GM20000 (cell line): ENCODE measurements at regions not wholly inside any gene's neighbourhood (a gene's known extent, or its start where the extent isn't known, plus 50 kb on each side); places are given as distances from the start of the nearest gene placed in this dataset.
"Not testable (repeated sequence)": the region's sequence is repeated elsewhere in the genome, so short reads cannot be mapped to it uniquely, and the experiment has no call there.

Source experiments
- DNase-seq: peaks from one replicate; pipeline ENCODE4 v3.0.0; 2012; ENCODE audit warnings: low spot score
- TF ChIP-seq, protein P1 (sequence below): IDR thresholded peaks from 2 replicates; pipeline ENCODE4 v1.5.1; 2012; ENCODE audit warnings: mild to moderate bottlenecking, control low read depth; ENCODE audit errors: extremely low read depth, missing control alignments

DNA sequence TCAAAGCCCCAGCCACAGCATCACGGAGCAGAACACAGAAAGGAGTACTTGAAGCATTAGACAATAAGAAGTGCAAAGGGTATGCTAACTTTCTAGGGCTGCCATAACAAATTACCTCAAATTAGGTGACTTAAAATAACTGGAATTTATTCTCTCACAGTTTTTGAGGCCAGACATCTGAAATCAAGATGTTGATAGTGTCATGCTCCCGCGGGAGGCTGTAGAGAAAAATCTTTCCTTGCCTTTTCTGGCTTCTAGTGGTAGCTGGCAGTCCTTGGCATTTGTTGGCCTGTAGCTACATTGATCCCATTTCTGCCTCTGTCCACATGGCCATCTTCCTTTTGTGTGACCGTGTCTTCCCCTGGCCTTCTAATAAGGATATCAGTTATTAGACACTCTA, 51.9 kb upstream of the SPDL1 start:
- TF ChIP-seq, protein P1, sequence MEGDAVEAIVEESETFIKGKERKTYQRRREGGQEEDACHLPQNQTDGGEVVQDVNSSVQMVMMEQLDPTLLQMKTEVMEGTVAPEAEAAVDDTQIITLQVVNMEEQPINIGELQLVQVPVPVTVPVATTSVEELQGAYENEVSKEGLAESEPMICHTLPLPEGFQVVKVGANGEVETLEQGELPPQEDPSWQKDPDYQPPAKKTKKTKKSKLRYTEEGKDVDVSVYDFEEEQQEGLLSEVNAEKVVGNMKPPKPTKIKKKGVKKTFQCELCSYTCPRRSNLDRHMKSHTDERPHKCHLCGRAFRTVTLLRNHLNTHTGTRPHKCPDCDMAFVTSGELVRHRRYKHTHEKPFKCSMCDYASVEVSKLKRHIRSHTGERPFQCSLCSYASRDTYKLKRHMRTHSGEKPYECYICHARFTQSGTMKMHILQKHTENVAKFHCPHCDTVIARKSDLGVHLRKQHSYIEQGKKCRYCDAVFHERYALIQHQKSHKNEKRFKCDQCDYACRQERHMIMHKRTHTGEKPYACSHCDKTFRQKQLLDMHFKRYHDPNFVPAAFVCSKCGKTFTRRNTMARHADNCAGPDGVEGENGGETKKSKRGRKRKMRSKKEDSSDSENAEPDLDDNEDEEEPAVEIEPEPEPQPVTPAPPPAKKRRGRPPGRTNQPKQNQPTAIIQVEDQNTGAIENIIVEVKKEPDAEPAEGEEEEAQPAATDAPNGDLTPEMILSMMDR: no peak
- no peak for DNase-seq

DNA sequence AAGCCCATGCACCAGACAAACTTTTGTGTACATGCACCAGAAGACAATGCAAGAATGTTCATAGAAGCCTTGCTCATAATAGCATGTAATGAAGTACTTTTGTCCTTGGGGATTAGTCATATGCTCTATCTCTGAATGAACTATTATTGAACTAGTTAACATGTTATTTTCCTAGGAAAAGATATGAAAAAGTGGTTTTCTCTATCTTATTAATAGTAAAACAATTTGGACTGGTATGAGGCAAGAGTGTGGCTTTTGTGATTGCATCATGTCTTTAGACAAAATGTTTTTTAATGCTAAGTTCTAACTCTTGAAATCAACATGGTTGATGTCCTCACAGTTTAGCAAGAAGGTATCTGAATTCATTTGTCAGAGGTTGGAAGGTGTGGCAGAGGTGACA, 55.7 kb upstream of the SPDL1 start:
- TF ChIP-seq, protein P1: no peak
- no peak for DNase-seq

DNA sequence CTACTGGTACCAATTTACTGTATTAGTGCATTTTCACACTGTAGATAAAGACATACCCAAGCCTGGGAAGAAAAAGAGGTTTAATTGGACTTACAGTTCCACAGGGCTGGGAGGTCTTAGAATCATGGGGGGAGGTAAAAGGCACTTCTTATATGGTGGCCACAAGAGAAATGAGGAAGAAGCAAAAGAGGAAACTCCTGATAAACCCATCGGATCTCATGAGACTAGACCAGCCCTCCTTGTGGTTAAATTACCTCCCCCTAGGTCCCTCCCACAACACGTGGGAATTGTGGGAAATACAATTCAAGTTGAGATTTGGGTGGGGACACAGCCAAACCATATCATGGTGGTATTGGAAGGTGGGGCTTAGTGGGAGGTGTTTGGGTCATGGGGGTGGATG, 56.5 kb upstream of the SPDL1 start:
- TF ChIP-seq, protein P1: no peak
- DNase-seq: no peak

GRCh38 chr5:169522851-169523250, 60.7 kb upstream of the SPDL1 start:
- TF ChIP-seq, protein P1: no peak

GRCh38 chr5:169521366-169521983, 62.1 kb upstream of the SPDL1 start:
- TF ChIP-seq, protein P1: no peak
- DNase-seq: no peak

More at GRCh38 chr5:169522851-169523250, 60.7 kb upstream of the SPDL1 start:
- DNase-seq: no peak

DNA sequence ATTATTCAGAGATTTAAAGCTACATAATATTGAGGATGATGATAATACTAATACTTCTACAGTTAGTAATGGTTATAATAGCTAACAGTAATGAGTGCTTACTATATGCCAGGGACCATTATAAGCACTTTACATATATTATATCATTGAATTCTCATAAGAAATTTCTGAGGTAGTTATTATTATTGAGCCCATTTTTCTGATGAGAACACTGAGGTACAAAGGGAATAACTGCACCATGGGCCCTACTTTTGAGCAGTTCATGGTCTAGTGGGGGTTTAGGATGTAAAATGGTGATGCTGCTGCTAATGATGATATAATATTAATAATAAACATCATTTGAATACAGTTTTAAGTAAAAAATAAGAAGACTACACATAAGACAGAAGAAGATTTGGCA, 64.2 kb upstream of the SPDL1 start:
- TF ChIP-seq, protein P1: no peak
- no peak for DNase-seq

DNA sequence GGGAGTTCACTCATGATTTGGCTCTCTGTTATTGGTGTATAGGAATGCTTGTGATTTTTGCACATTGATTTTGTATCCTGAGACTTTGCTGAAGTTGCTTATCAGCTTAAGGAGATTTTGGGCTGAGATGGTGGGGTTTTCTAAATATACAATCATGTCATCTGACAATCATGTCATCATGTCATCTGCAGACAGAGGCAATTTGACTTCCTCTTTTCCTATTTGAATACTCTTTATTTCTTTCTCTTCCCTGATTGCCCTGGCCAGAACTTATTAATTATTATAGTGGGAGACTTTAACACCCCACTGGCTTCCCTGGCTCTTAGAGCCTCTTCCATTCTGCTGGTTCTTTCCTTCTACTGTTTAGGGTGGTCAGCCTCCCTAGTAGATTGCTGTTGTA, 64.8 kb upstream of the SPDL1 start:
- DNase-seq: not testable (repeated sequence)

DNA sequence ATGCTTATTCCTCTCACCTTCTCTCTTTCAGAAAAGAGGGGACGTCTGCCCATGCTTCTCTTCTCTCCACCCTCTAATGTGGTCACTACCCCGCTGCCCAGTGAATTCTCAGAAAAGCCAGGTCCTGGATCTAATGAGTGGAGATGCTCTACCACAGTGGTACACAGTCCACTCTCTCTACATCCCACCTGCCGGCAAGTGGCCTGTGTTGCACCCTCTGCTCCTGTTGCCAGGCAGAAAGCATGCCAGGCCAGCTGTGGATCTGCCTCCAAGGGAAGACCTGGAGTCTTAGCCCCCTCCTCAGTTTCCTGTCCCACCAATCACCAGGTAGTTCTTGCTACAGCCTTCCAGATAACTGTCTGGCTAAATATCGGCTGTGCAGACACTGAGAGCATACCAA, 71.2 kb upstream of the SPDL1 start:
- no peak for DNase-seq
- TF ChIP-seq, protein P1: no peak
